Gastrocnemius medialis (tissue), 4 donors: ENCODE measurements at regions not wholly inside any gene's neighbourhood (a gene's known extent, or its start where the extent isn't known, plus 50 kb on each side); places are given as distances from the start of the nearest gene placed in this dataset.

ENCODE experiments used
- ATAC-seq, 2 donors: fragments of 150-250 bp; one replicate each; pipeline ENCODE4 v1.9.1; 2016
- DNase-seq, 2 donors: peaks; one replicate each; pipeline ENCODE4 v3.0.0-alpha.2; 2019
- H3K27ac ChIP-seq, 4 donors: fragments of 200-600 bp; sonication (generic); 1 replicate in 1 of 4; 2 replicates in 3 of 4; pipeline ENCODE4 v1.5.1; 2016 to 2018; ENCODE audit warnings: mild to moderate bottlenecking in 2 of 4, moderate library complexity in 1 of 4
- H3K27me3 ChIP-seq, 3 donors: fragments of 200-600 bp; sonication (generic) in 2 of 3; 1 replicate in 1 of 3; 2 replicates in 2 of 3; pipeline versions ENCODE4 v1.5.1 to v1.6.0; 2016 to 2019; ENCODE audit warnings: mild to moderate bottlenecking in 1 of 3, moderate library complexity in 1 of 3
- H3K36me3 ChIP-seq, 2 donors: fragments of 200-600 bp; sonication (generic) in 1 of 2; one replicate each; pipeline ENCODE4 v1.5.1; 2017 to 2018
- H3K4me1 ChIP-seq, 2 donors: fragments of 200-600 bp; sonication (generic) in 1 of 2; one replicate each; pipeline ENCODE4 v1.5.1; 2016 to 2017; ENCODE audit warnings: mild to moderate bottlenecking in 2 of 2
- H3K4me3 ChIP-seq, 4 donors: fragments of 200-600 bp; sonication (generic) in 3 of 4; 1 replicate in 1 of 4; 2 replicates in 3 of 4; pipeline ENCODE4 v1.5.1; 2016 to 2019; ENCODE audit warnings: mild to moderate bottlenecking in 2 of 4
- H3K9me3 ChIP-seq, 3 donors: fragments of 200-600 bp; sonication (generic) in 2 of 3; 1 replicate in 1 of 3; 2 replicates in 2 of 3; pipeline ENCODE4 v1.5.1; 2016 to 2019
- CTCF ChIP-seq, 5 experiments: fragments of 450-650 bp in 3 of 5; fragments of 200-600 bp in 2 of 5; sonication (generic) in 2 of 5; IDR thresholded peaks in 4 of 5; conservative IDR thresholded peaks in 1 of 5; 1 replicate in 4 of 5; 2 replicates in 1 of 5; pipeline ENCODE4 v1.5.1; 2016 to 2019; ENCODE audit warnings: antibody characterized with exemption in 5 of 5, mild to moderate bottlenecking in 3 of 5, moderate library complexity in 3 of 5
- POLR2A ChIP-seq, 2 donors: fragments of 450-650 bp; IDR thresholded peaks; one replicate each; pipeline ENCODE4 v1.6.1; 2017; ENCODE audit warnings: antibody characterized with exemption in 2 of 2, mild to moderate bottlenecking in 2 of 2, moderate library complexity in 2 of 2
- in situ Hi-C, 4 donors: fragments of 200-750 bp; cut with MboI; loops; one replicate each; pipeline versions ENCODE4 v1.15.0 to v1.8.0; 2017; ENCODE audit warnings: low sequenced_read_pairs in 4 of 4
- intact Hi-C: fragments of 100-400 bp; cut with DNase I; formaldehyde crosslinking; loops from one replicate; pipeline ENCODE4 v1.15.1; 2023; ENCODE audit warnings: low total_unique reads

GRCh38 chr14:36070031-36070719 lies 106.3 kb downstream of the PTCSC3 start:
- in situ Hi-C loops = no loop called here
- Histone ChIP-seq H3K27me3 (peaks cover 0 to 5% (median 0%) of the 10 kb centered on the region in 3 donors), H3K9me3 (no peaks in the 10 kb centered on the region), H3K36me3 (no peaks in the 10 kb centered on the region), H3K4me1 (no peaks in the 10 kb centered on the region), H3K4me3 (no peak overlapping the region), H3K27ac (no peak overlapping the region)
- ATAC-seq (no peak), DNase-seq (no peak)
- no peak for TF ChIP-seq POLR2A (IDR thresholded peaks at IDR 0.05)
- peak in 2 of 5 experiments; percentile 6 to 28 for TF ChIP-seq CTCF (IDR thresholded peaks at IDR 0.05 in 4 of 5, conservative IDR thresholded peaks at IDR 0.05 in 1 of 5)
- intact Hi-C loops = no loop called here

- no peaks in the 10 kb centered on the region for H3K9me3 ChIP-seq
- intact Hi-C loops = no loop called here
- H3K27ac ChIP-seq = no peak overlapping the region
- H3K4me3 ChIP-seq = no peak overlapping the region
- TF ChIP-seq POLR2A (IDR thresholded peaks at IDR 0.05) = no peak
- no peak for TF ChIP-seq CTCF (IDR thresholded peaks at IDR 0.05 in 4 of 5, conservative IDR thresholded peaks at IDR 0.05 in 1 of 5)
- H3K4me1 ChIP-seq = no peaks in the 10 kb centered on the region
- ATAC-seq = no peak
- peaks cover 0 to 2% (median 0%) of the 10 kb centered on the region in 3 donors for H3K27me3 ChIP-seq
- no peak for DNase-seq
- in situ Hi-C loops = no loop called here
- H3K36me3 ChIP-seq = no peaks in the 10 kb centered on the region
Observed at GRCh38 chr14:36069535-36069900, 107.0 kb downstream of the PTCSC3 start.

- TF ChIP-seq CTCF (IDR thresholded peaks at IDR 0.05 in 4 of 5, conservative IDR thresholded peaks at IDR 0.05 in 1 of 5) (no peak), POLR2A (IDR thresholded peaks at IDR 0.05) (no peak)
- H3K27me3 ChIP-seq = no peaks in the 10 kb centered on the region
- DNase-seq = no peak
- H3K36me3 ChIP-seq = no peaks in the 10 kb centered on the region
- no peak overlapping the region for H3K4me3 ChIP-seq
- H3K9me3 ChIP-seq = no peaks in the 10 kb centered on the region
- in situ Hi-C loops (no loop called here), intact Hi-C loops (no loop called here)
- no peaks in the 10 kb centered on the region for H3K4me1 ChIP-seq
- ATAC-seq = no peak
- no peak overlapping the region for H3K27ac ChIP-seq
Observed at GRCh38 chr14:36068777-36069534, 107.6 kb downstream of the PTCSC3 start.

- Histone ChIP-seq H3K4me3 (no peak overlapping the region), H3K27ac (no peak overlapping the region), H3K4me1 (no peaks in the 10 kb centered on the region), H3K36me3 (no peaks in the 10 kb centered on the region), H3K27me3 (no peaks in the 10 kb centered on the region), H3K9me3 (no peaks in the 10 kb centered on the region)
- ATAC-seq (no peak), DNase-seq (no peak)
- TF ChIP-seq CTCF (IDR thresholded peaks at IDR 0.05 in 4 of 5, conservative IDR thresholded peaks at IDR 0.05 in 1 of 5) (no peak), POLR2A (IDR thresholded peaks at IDR 0.05) (no peak)
- in situ Hi-C loops (no loop called here), intact Hi-C loops (no loop called here)
Observed at GRCh38 chr14:36067428-36068187, 108.9 kb downstream of the PTCSC3 start.
